Endodermal cell (in vitro differentiated cells): ENCODE measurements at regions not wholly inside any gene's neighbourhood (a gene's known extent, or its start where the extent isn't known, plus 50 kb on each side); places are given as distances from the start of the nearest gene placed in this dataset.

ENCODE experiments used
- DNase-seq: peaks from one replicate; pipeline ENCODE4 v3.0.0-alpha.2; 2017
- H3K27ac ChIP-seq: 2 replicates; pipeline ENCODE4 v1.5.1; 2013; ENCODE audit warnings: mild to moderate bottlenecking, low read depth, low read length, moderate library complexity
- H3K27me3 ChIP-seq: 2 replicates; pipeline ENCODE4 v1.6.1; 2013; ENCODE audit warnings: mild to moderate bottlenecking, low read length, moderate library complexity; ENCODE audit not compliant: insufficient read depth, control insufficient read depth, poor library complexity, severe bottlenecking
- H3K36me3 ChIP-seq: 2 replicates; pipeline ENCODE4 v1.7.0; 2013; ENCODE audit warnings: mild to moderate bottlenecking, low read length, moderate library complexity; ENCODE audit not compliant: control insufficient read depth, insufficient read depth
- H3K4me1 ChIP-seq: one replicate; pipeline ENCODE4 v1.7.0; 2013; ENCODE audit warnings: low read length; ENCODE audit not compliant: control insufficient read depth, insufficient read depth
- H3K4me3 ChIP-seq: 2 replicates; pipeline ENCODE4 v1.5.1; 2013; ENCODE audit warnings: mild to moderate bottlenecking, low read length, moderate library complexity
- H3K9ac ChIP-seq: 2 replicates; pipeline ENCODE4 v1.6.1; 2013; ENCODE audit warnings: mild to moderate bottlenecking, low read length, moderate library complexity; ENCODE audit not compliant: poor library complexity, severe bottlenecking; ENCODE audit errors: extremely low read depth
- H3K9me3 ChIP-seq: 2 replicates; pipeline ENCODE4 v1.6.1; 2013; ENCODE audit warnings: mild to moderate bottlenecking, low read length, moderate library complexity; ENCODE audit not compliant: control insufficient read depth
- H3K27ac Mint-ChIP-seq: 2 replicates; pipeline ENCODE4 v1.8.0; 2020; ENCODE audit warnings: mixed read lengths
- H3K27me3 Mint-ChIP-seq: 2 replicates; pipeline ENCODE4 v1.8.0; 2021; ENCODE audit warnings: mild to moderate bottlenecking, mixed read lengths; ENCODE audit not compliant: insufficient read depth
- H3K36me3 Mint-ChIP-seq: 2 replicates; pipeline ENCODE4 v1.8.0; 2020; ENCODE audit warnings: low read depth, mixed read lengths
- H3K4me1 Mint-ChIP-seq: 2 replicates; pipeline ENCODE4 v1.8.0; 2020; ENCODE audit warnings: mixed read lengths
- H3K4me3 Mint-ChIP-seq: 2 replicates; pipeline ENCODE4 v1.8.0; 2020; ENCODE audit warnings: mild to moderate bottlenecking, moderate library complexity, mixed read lengths
- H3K9me3 Mint-ChIP-seq: 2 replicates; pipeline ENCODE4 v1.8.0; 2020; ENCODE audit warnings: mild to moderate bottlenecking, mixed read lengths
- CTCF ChIP-seq: fragments of 200-600 bp; sonication (generic); conservative IDR thresholded peaks from 2 replicates; pipeline ENCODE4 v1.5.0; 2021; ENCODE audit warnings: antibody characterized with exemption, mild to moderate bottlenecking
- WGBS, 2 experiments: methylation state at CpG; one replicate each; pipeline versions ENCODE4 v1.1.5 to v1.1.7; 2013; ENCODE audit warnings: missing lambda C conversion rate in 2 of 2, mixed read lengths in 1 of 2; ENCODE audit not compliant: insufficient coverage in 1 of 2, insufficient read length in 1 of 2; 5-methylcytosine and 5-hydroxymethylcytosine counted together

GRCh38 chr11:95498722-95499425 is 267.9 kb upstream of the SESN3 start:
- Mint-ChIP-seq H3K4me1 (peaks cover 53% of the 10 kb centered on the region), H3K27me3 (no peaks in the 10 kb centered on the region), H3K36me3 (no peaks in the 10 kb centered on the region), H3K4me3 (peak overlapping the region; percentile 33), H3K27ac (peak overlapping the region; percentile 95), H3K9me3 (no peaks in the 10 kb centered on the region)
- H3K4me1 ChIP-seq: peaks cover 10% of the 10 kb centered on the region
- no peaks in the 10 kb centered on the region for H3K9me3 ChIP-seq
- TF ChIP-seq CTCF: no peak
- H3K36me3 ChIP-seq: no peaks in the 10 kb centered on the region
- H3K27ac ChIP-seq: peak overlapping the region; percentile 36
- H3K27me3 ChIP-seq: no peaks in the 10 kb centered on the region
- H3K4me3 ChIP-seq: peak overlapping the region; percentile 28
- DNase-seq: peak; percentile 95
- WGBS, 2 experiments: 19 to 35% methylated on average over 2 of the region's 2 CpGs
- peak overlapping the region; percentile 22 for H3K9ac ChIP-seq

DNA sequence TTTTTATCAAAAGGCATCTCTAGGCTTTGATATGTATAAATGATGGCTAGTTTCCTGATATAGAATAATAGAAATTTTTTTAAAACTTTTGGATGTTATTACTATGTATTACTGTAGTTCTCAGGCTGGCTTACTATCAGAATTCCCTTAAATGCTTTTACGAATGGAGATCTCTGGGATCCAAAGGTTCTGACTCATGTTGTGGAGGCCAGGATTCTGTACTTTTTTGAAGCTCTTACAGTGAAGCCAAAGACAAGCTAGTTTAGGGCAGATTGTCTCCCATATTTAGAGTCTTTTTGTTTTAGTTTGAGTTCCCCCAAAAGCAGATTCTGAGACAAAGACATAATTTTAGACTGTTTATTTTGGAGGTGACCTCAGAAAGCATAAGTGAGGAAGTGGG is 265.9 kb upstream of the SESN3 start:
- Histone ChIP-seq H3K27me3 (no peaks in the 10 kb centered on the region), H3K4me1 (peaks cover 10% of the 10 kb centered on the region), H3K4me3 (no peak overlapping the region), H3K36me3 (no peaks in the 10 kb centered on the region), H3K27ac (no peak overlapping the region), H3K9me3 (no peaks in the 10 kb centered on the region), H3K9ac (no peak overlapping the region)
- DNase-seq: no peak
- Mint-ChIP-seq H3K27me3 (peaks cover 1% of the 10 kb centered on the region), H3K4me3 (no peak overlapping the region), H3K27ac (no peak overlapping the region), H3K9me3 (no peaks in the 10 kb centered on the region), H3K36me3 (no peaks in the 10 kb centered on the region), H3K4me1 (peaks cover 43% of the 10 kb centered on the region)
- WGBS, 2 experiments: 88 to 100% methylated on average over 1 of the region's 1 CpG
- TF ChIP-seq CTCF: no peak

- WGBS, 2 experiments: 92 to 100% methylated on average over 1 to 4 of the region's 4 CpGs
These were observed 264.7 kb upstream of the SESN3 start for GRCh38 chr11:95495706-95496105.

More at GRCh38 chr11:95495706-95496105, 264.7 kb upstream of the SESN3 start:
- H3K36me3 ChIP-seq: no peaks in the 10 kb centered on the region
- H3K27me3 Mint-ChIP-seq: peaks cover 1% of the 10 kb centered on the region
- no peak overlapping the region for H3K27ac ChIP-seq
- H3K4me1 Mint-ChIP-seq: peaks cover 34% of the 10 kb centered on the region
- no peaks in the 10 kb centered on the region for H3K27me3 ChIP-seq
- peak overlapping the region; percentile 57 for H3K27ac Mint-ChIP-seq
- peaks cover 3% of the 10 kb centered on the region for H3K9me3 Mint-ChIP-seq
- TF ChIP-seq CTCF: no peak
- H3K4me3 ChIP-seq: no peak overlapping the region
- H3K4me1 ChIP-seq: peaks cover 10% of the 10 kb centered on the region
- no peak for DNase-seq
- H3K9ac ChIP-seq: no peak overlapping the region
- H3K4me3 Mint-ChIP-seq: no peak overlapping the region
- H3K36me3 Mint-ChIP-seq: no peaks in the 10 kb centered on the region
- H3K9me3 ChIP-seq: peaks cover under 1% of the 10 kb centered on the region
